ENCODE measurements at regions not wholly inside any gene's neighbourhood (a gene's known extent, or its start where the extent isn't known, plus 50 kb on each side); places are given as distances from the start of the nearest gene placed in this dataset.

DNA sequence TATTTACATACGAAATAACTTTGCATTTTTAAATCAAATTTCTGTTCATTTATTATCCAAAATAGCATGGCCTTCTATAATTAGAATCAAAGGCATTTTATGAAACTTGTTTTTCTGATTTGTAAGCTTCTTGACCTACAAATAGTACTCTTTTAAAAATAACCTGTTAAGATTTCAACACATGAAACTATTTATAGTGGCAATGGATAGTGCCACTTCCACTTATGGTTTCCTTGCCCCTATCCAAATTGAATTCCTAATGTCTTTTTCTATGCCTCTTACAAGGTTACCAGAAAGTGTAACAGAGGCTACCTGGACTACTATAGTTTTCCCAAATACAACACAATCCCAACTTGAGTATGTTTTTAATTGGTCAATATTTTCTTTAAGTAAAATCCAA is 263.5 kb downstream of the SEMA3D start:
- WGBS (ENCODE audit: insufficient coverage, insufficient replicate concordance, low lambda C conversion rate, missing lambda C conversion rate): 0% methylated on average over 1 of the region's 1 CpG
- TF ChIP-seq, protein P1, sequence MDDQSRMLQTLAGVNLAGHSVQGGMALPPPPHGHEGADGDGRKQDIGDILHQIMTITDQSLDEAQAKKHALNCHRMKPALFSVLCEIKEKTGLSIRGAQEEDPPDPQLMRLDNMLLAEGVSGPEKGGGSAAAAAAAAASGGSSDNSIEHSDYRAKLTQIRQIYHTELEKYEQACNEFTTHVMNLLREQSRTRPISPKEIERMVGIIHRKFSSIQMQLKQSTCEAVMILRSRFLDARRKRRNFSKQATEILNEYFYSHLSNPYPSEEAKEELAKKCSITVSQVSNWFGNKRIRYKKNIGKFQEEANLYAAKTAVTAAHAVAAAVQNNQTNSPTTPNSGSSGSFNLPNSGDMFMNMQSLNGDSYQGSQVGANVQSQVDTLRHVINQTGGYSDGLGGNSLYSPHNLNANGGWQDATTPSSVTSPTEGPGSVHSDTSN (IDR thresholded peaks at IDR 0.05; ENCODE audit: insufficient replicate concordance, low read depth, low read length): no peak
- TF ChIP-seq, protein P2, sequence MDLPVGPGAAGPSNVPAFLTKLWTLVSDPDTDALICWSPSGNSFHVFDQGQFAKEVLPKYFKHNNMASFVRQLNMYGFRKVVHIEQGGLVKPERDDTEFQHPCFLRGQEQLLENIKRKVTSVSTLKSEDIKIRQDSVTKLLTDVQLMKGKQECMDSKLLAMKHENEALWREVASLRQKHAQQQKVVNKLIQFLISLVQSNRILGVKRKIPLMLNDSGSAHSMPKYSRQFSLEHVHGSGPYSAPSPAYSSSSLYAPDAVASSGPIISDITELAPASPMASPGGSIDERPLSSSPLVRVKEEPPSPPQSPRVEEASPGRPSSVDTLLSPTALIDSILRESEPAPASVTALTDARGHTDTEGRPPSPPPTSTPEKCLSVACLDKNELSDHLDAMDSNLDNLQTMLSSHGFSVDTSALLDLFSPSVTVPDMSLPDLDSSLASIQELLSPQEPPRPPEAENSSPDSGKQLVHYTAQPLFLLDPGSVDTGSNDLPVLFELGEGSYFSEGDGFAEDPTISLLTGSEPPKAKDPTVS (IDR thresholded peaks at IDR 0.05; ENCODE audit: low read depth, low read length): no peak
- TF ChIP-seq ZNF622 (IDR thresholded peaks at IDR 0.05) (no peak), POLR2A (IDR thresholded peaks at IDR 0.05; ENCODE audit: low read depth, low read length) (no peak), ASH2L (IDR thresholded peaks at IDR 0.05; ENCODE audit: borderline replicate concordance, low read depth) (no peak), POU2F2 (IDR thresholded peaks at IDR 0.05; ENCODE audit: borderline replicate concordance, low read depth, low read length) (no peak), ATF7 (IDR thresholded peaks at IDR 0.05; ENCODE audit: low read depth) (no peak), CBX3 (IDR thresholded peaks at IDR 0.05; ENCODE audit: borderline replicate concordance, low read depth) (no peak), MTA2 (IDR thresholded peaks at IDR 0.05; ENCODE audit: low read depth) (no peak), SMC3 (IDR thresholded peaks at IDR 0.05; ENCODE audit: borderline replicate concordance, low read length) (no peak), JUNB (IDR thresholded peaks at IDR 0.05) (no peak)
- TF ChIP-seq, protein P3, sequence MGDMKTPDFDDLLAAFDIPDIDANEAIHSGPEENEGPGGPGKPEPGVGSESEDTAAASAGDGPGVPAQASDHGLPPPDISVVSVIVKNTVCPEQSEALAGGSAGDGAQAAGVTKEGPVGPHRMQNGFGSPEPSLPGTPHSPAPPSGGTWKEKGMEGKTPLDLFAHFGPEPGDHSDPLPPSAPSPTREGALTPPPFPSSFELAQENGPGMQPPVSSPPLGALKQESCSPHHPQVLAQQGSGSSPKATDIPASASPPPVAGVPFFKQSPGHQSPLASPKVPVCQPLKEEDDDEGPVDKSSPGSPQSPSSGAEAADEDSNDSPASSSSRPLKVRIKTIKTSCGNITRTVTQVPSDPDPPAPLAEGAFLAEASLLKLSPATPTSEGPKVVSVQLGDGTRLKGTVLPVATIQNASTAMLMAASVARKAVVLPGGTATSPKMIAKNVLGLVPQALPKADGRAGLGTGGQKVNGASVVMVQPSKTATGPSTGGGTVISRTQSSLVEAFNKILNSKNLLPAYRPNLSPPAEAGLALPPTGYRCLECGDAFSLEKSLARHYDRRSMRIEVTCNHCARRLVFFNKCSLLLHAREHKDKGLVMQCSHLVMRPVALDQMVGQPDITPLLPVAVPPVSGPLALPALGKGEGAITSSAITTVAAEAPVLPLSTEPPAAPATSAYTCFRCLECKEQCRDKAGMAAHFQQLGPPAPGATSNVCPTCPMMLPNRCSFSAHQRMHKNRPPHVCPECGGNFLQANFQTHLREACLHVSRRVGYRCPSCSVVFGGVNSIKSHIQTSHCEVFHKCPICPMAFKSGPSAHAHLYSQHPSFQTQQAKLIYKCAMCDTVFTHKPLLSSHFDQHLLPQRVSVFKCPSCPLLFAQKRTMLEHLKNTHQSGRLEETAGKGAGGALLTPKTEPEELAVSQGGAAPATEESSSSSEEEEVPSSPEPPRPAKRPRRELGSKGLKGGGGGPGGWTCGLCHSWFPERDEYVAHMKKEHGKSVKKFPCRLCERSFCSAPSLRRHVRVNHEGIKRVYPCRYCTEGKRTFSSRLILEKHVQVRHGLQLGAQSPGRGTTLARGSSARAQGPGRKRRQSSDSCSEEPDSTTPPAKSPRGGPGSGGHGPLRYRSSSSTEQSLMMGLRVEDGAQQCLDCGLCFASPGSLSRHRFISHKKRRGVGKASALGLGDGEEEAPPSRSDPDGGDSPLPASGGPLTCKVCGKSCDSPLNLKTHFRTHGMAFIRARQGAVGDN (IDR thresholded peaks at IDR 0.05): no peak
- TF ChIP-seq, protein P4, sequence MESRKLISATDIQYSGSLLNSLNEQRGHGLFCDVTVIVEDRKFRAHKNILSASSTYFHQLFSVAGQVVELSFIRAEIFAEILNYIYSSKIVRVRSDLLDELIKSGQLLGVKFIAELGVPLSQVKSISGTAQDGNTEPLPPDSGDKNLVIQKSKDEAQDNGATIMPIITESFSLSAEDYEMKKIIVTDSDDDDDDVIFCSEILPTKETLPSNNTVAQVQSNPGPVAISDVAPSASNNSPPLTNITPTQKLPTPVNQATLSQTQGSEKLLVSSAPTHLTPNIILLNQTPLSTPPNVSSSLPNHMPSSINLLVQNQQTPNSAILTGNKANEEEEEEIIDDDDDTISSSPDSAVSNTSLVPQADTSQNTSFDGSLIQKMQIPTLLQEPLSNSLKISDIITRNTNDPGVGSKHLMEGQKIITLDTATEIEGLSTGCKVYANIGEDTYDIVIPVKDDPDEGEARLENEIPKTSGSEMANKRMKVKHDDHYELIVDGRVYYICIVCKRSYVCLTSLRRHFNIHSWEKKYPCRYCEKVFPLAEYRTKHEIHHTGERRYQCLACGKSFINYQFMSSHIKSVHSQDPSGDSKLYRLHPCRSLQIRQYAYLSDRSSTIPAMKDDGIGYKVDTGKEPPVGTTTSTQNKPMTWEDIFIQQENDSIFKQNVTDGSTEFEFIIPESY (IDR thresholded peaks at IDR 0.05): no peak
- ChIA-PET RAD21 (ENCODE audit: unreplicated experiment) (no interaction called here), SMC1A (ENCODE audit: uncharacterized antibody, unreplicated experiment) (no interaction called here), CTCF (no interaction called here), POLR2A (no interaction called here)
- H3K9ac ChIP-seq (ENCODE audit: control insufficient read depth, insufficient read depth, low read length): no peak overlapping the region
- no peaks in the 10 kb centered on the region for H3K27me3 ChIP-seq (replicated peaks in 1 of 2; ENCODE audit: control insufficient read depth in 2 of 2, insufficient read depth in 2 of 2, low read length in 1 of 2)
- no peak overlapping the region for H3K27ac ChIP-seq (ENCODE audit: control insufficient read depth, insufficient read depth)
- no peak overlapping the region for H2AFZ ChIP-seq (ENCODE audit: control insufficient read depth, low read depth, low read length)
- H4K20me1 ChIP-seq (ENCODE audit: control insufficient read depth, insufficient read depth): no peaks in the 10 kb centered on the region
- no peak for FAIRE-seq
- H3K9me3 ChIP-seq (replicated peaks; ENCODE audit: control insufficient read depth, insufficient read depth, low read length): no peaks in the 10 kb centered on the region; the same call in 2 of the 3 replicates
- no peak for ATAC-seq
- no TSS peak for BruUV-seq (replicated peaks)
- H3K4me2 ChIP-seq (ENCODE audit: control insufficient read depth, insufficient read depth): no peak overlapping the region
- H3K79me2 ChIP-seq (ENCODE audit: control insufficient read depth, insufficient read depth, low read length): no peaks in the 10 kb centered on the region
- in situ Hi-C loops (cut with MboI) (no loop called here), intact Hi-C loops (cut with micrococcal nuclease; ENCODE audit: unreplicated experiment) (no loop called here)
- H3K36me3 ChIP-seq (ENCODE audit: control insufficient read depth in 2 of 2, insufficient read depth in 2 of 2, low read length in 1 of 2): no peaks in the 10 kb centered on the region
- no peak overlapping the region for H3K4me3 ChIP-seq
- no peak for DNase-seq (ENCODE audit: low read depth, low spot score)
- H3K4me1 ChIP-seq (ENCODE audit: control insufficient read depth, insufficient read depth, low read length): no peaks in the 10 kb centered on the region

Measured in GM12878 (cell line).